ENCODE measurements at regions not wholly inside any gene's neighbourhood (a gene's known extent, or its start where the extent isn't known, plus 50 kb on each side); places are given as distances from the start of the nearest gene placed in this dataset.
"Not testable (repeated sequence)": the region's sequence is repeated elsewhere in the genome, so short reads cannot be mapped to it uniquely, and the experiment has no call there.

- DNase-seq = not testable (repeated sequence)
Measured at GRCh38 chr16:29087673-29088072, 102.8 kb downstream of the LAT start.

GRCh38 chr16:29081829-29082639, 97.2 kb downstream of the LAT start:
- not testable (repeated sequence) for DNase-seq

DNA sequence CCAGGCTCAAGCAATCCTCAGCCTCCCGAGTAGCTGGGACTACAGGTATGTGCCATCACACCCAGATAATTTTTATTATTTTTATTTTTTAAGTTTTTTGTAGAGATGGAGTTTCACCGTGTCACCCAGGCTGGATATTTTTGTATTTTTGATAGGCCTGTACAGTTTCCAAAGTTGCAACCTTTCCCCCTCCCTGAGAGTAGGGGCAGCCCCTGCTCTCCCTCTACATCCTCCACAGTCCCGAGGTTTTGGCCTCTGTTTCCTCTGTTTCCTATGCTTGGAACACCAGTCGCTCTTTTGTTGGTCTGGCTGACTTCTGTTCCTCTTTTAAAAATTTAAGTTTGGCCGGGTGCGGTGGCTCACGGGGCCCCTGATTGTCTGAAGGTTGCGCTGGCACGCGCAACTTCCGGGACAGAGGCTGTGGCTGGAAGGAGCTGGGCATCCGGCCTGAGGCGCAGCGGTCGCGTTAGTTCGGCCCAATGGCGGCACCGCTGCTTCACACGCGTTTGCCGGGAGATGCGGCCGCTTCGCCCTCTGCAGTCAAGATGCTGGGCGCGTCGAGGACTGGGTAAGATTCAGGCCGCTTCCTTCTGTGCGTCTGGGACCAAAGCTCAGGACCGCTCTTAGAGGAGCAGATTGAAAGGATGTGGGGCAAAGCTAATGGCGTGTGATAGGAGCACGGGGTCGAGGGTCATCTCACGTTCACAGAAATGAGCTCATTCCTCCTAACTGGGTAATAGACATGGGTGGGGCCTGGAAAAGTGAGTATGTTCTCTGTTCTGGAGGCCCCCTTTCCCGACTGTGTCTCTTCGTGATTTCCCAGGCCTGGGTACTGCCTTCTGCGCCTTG, 89.9 kb downstream of the LAT start:
- not testable (repeated sequence) for DNase-seq

DNA sequence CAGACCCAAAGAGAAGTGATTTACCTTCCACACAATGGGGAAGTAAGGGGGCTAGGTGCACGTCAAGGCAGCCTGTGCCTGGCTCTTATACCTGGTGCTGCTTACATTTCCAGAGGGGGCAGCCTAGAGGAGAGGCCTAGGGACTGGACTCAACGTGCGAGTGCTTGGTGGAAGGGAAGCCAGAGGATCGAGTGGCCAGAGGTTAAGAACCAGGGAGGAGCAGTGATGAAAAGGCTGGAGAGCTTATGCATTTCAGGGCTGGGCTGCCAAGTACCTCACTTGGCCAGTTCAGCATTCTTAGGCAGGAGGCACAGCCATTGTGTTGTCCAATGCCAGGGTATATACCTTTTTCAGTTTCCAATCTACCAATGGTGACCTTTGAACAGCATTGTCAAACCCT, 77.4 kb downstream of the LAT start:
- DNase-seq = not testable (repeated sequence)

- not testable (repeated sequence) for DNase-seq
Measured at GRCh38 chr16:29061467-29061921, 76.6 kb downstream of the LAT start.

- DNase-seq = not testable (repeated sequence)
Measured at GRCh38 chr16:29060022-29060810, 75.4 kb downstream of the LAT start.

DNA sequence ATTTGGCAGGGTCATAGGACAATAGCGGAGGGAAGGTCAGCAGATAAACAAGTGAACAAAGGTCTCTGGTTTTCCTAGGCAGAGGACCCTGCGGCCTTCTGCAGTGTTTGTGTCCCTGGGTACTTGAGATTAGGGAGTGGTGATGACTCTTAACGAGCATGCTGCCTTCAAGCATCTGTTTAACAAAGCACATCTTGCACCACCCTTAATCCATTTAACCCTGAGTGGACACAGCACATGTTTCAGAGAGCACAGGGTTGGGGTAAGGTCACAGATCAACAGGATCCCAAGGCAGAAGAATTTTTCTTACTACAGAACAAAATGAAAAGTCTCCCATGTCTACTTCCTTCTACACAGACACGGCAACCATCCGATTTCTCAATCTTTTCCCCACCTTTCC, 74.7 kb downstream of the LAT start:
- not testable (repeated sequence) for DNase-seq

Measured in NCI-H1417 treated with DMSO at 0.1 percent for 48 hours (cell line).